ENCODE measurements at regions not wholly inside any gene's neighbourhood (a gene's known extent, or its start where the extent isn't known, plus 50 kb on each side); places are given as distances from the start of the nearest gene placed in this dataset.

DNA sequence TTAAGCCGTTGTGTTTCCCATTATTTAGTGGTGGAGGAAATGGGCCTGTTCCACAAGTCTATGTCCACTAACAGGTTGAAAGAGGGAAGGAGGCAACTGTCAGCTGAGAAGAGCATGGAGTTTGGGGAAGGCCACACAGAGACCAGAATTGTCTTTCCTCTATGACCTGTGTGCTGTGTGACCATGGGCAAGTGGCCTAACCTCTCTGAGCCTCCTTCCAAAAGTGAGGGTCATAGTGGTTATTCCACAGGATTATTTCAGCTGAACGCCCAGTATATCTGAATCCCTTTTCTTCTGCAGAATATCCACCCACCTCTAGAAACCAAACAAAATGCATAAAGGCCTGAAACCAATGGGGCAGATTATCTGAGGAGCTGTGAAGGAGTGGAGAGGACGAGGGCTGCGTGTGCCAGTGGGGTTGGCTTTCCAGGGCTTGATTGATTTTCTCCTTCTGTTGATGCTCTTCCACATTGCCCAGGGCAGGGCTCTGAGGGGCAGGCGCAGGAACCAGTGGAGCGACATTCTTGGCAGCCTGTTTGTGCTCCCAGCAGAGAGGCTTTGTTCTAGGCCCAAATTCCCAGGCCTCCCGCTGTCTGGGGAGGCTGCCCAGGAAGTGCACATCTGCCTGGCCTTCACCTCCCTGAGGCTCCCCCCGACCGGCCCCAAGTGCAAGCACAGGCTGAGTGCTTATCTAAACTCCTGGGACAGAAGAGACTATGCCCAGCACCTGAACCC, 452.7 kb downstream of the BCL11B start:
- FAIRE-seq (no peak), DNase-seq (ENCODE audit: insufficient read length, low spot score) (no peak)
- TF ChIP-seq, protein P1, sequence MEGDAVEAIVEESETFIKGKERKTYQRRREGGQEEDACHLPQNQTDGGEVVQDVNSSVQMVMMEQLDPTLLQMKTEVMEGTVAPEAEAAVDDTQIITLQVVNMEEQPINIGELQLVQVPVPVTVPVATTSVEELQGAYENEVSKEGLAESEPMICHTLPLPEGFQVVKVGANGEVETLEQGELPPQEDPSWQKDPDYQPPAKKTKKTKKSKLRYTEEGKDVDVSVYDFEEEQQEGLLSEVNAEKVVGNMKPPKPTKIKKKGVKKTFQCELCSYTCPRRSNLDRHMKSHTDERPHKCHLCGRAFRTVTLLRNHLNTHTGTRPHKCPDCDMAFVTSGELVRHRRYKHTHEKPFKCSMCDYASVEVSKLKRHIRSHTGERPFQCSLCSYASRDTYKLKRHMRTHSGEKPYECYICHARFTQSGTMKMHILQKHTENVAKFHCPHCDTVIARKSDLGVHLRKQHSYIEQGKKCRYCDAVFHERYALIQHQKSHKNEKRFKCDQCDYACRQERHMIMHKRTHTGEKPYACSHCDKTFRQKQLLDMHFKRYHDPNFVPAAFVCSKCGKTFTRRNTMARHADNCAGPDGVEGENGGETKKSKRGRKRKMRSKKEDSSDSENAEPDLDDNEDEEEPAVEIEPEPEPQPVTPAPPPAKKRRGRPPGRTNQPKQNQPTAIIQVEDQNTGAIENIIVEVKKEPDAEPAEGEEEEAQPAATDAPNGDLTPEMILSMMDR (IDR thresholded peaks at IDR 0.05; ENCODE audit: insufficient read depth, missing control alignments) = no peak

DNA sequence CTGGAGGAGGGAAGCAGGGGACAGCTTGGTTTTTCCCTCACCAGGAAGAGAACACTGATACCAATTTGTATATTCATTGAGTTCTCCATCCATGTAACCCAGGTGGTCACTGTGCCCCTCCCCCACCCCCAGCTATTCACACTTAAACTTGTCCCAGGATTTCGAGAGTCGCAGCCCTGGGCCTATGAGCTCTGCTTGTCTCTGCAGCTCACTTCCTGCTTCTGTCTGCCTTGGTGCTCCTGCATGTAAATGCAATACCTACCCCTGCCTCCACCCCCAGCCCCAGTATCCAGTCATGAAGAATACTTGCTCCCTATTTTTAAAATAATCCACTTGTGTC, 452.2 kb downstream of the BCL11B start:
- FAIRE-seq = no peak
- DNase-seq (ENCODE audit: insufficient read length, low spot score) = no peak
- TF ChIP-seq, protein P1 (IDR thresholded peaks at IDR 0.05; ENCODE audit: insufficient read depth, missing control alignments) = no peak

DNA sequence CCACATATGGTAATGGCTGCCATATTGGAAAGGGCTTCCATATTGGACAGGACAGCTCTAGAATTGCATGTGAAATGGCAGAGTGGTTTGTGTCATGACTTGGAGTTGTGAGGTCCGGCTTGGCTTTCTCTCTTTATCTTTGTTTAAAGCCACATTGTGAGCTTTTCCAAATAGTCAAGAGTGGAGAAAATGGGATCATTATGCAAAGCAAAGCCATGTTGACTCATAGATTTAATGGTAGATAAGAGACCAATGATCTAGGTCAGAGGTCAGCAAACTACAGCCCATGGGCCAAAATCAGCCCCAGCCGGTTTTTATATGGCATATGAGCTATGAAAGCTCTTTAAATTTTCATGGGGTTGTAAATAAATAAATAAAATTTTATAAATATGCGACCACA, 449.1 kb downstream of the BCL11B start:
- TF ChIP-seq, protein P1 (IDR thresholded peaks at IDR 0.05; ENCODE audit: insufficient read depth, missing control alignments) = no peak
- FAIRE-seq = no peak
- DNase-seq (ENCODE audit: insufficient read length, low spot score) = no peak

DNA sequence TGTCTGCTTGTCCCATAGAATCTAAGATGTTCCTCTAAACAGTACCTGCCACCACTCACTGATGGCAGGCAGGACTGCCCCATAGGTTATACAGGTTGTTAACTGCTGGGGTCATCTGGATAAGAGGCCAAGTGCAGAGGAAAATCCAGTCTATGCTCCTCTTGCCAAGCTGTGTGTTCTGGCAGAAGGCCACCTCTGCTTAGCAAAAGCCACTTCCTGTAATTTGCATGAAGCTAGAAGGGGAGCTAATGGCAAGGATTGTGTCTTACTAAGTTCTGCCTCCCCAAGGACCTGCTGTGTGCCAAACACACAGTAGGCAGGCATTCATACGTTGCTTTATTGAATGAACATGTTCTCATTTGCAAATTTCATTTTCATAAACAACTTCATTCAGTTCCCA, 445.4 kb downstream of the BCL11B start:
- TF ChIP-seq, protein P1 (IDR thresholded peaks at IDR 0.05; ENCODE audit: insufficient read depth, missing control alignments) = no peak
- no peak for DNase-seq (ENCODE audit: insufficient read length, low spot score)
- no peak for FAIRE-seq

DNA sequence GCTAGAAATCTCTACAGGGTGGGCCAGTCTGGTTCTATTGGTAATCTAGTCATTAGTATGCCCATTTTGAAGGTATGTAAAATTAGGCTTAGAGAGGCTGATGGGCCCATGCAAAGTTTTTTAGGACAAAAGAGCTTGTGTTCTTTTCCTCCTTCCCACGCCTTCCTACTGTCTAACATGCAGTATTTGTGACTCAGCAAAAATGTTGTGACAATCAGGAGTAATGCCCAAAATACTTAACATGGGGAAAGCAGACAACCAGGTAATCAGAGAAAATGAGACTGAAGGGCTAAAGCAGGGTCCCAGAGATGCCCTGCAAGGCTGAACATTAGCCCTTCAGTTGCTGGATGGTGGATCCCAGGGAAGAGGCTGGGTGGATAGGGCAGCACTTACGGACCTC, 437.9 kb downstream of the BCL11B start:
- no peak for FAIRE-seq

DNA sequence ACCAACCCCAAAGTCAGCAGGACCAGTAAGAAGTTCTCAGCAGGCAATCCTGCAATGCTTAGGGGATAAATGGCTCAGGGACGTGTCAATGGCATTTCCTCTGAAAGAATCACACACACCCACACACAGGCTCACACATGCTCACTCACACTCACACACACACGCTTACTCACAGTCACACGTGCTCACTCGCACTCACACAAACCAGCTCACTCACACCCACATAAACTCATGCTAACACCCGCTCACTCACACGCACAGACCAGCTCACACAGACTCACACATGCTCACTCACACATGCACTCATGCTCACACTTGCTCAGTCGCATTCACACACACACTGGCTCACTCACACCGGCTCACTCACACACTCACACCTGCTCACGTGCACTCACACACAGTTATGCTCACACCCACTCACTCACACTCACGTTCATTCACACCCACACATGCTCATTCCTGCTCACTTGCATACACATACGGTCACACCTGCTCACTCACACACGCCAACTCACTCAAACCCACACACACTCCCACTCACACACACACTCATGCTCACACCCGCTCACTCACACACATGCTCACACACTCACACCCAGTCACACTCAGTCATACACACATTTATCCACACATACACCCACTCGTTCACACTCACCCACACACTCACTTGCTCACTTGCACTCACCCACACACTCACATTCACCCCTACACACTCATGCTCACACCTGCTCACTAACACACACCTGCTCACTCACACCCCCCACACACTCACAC, 436.8 kb downstream of the BCL11B start:
- TF ChIP-seq, protein P1 (IDR thresholded peaks at IDR 0.05; ENCODE audit: insufficient read depth, missing control alignments) = no peak
- FAIRE-seq = no peak
- DNase-seq (ENCODE audit: insufficient read length, low spot score) = no peak

More for the DNA sequence above, 437.9 kb downstream of the BCL11B start:
- no peak for DNase-seq (ENCODE audit: insufficient read length, low spot score)
- TF ChIP-seq, protein P1 (IDR thresholded peaks at IDR 0.05; ENCODE audit: insufficient read depth, missing control alignments) = no peak

DNA sequence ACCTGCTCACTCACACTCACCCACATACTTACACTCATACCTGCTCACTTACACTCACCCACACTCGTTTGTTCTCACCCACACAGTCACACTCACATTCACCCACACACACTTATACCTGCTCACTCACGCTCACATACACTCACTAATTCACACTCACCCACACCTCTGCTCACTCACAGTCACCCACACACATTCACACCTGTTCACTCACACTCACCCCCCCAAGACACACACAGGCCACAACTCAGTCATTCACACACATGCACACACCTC, 436.2 kb downstream of the BCL11B start:
- DNase-seq (ENCODE audit: insufficient read length, low spot score) (no peak), FAIRE-seq (no peak)
- TF ChIP-seq, protein P1 (IDR thresholded peaks at IDR 0.05; ENCODE audit: insufficient read depth, missing control alignments) = no peak
